ENCODE measurements at regions not wholly inside any gene's neighbourhood (a gene's known extent, or its start where the extent isn't known, plus 50 kb on each side); places are given as distances from the start of the nearest gene placed in this dataset.

DNA sequence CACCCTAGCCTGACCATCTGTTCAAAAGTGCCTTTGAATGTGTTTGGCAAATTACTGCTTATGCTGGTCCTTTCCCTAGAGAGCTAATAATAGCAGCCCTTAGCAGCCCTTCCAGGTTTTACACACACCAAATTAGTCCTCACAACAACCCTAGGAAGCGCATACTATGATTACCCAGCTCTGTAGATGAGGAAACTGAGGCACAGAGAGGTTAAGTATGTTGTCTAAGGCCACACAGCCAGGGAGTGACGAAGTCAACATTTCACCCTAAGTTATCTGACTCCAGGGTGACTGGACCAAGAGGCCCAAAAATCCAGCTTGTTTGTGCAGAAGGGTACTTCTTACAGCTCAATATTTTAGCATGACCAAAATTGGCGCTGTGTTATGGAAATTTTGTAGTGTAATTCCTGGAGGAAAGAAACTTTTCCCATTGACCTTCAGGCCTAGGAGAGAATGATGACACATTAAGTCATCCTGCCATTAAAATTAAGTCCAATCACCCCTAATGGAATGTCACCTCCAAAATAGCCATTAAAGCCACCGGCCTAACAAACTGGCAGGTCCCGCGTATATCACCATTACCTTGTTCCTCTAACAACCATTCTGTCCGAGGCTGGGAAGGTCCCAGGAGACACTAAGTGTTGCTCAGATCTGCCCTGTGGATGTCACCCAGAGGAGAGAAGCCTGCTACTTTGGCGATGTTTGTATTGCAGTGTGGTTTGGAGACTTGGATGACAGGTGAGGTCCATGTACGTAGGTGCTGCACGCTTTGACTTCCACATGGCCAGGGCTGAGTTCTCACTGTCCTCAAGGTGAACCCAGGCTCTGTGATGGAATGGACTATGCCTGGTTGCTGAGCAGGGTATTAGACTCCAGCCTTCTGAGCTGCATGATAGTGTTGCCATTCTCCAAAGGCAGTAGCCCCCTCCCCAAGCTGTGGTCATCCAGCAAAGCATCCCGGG, 258.3 kb downstream of the TOMM20 start:
- peaks cover 63 to 89% of the 10 kb centered on the region in 2 experiments for H3K4me1 ChIP-seq (replicated peaks in 1 of 2; ENCODE audit: control insufficient read depth in 2 of 2, insufficient read depth in 2 of 2, low read length in 2 of 2)
- no peak for TF ChIP-seq ATF1 (CRISPR knock-in tag; IDR thresholded peaks at IDR 0.05)
- TF ChIP-seq ATF1 (tag; IDR thresholded peaks at IDR 0.05): no peak
- no peak for TF ChIP-seq RBBP5 (IDR thresholded peaks at IDR 0.05; ENCODE audit: borderline replicate concordance, insufficient read depth, low read length, poor library complexity, severe bottlenecking)
- TF ChIP-seq JUNB (CRISPR knock-in tag; conservative IDR thresholded peaks at IDR 0.05): no peak
- TF ChIP-seq, protein P1, sequence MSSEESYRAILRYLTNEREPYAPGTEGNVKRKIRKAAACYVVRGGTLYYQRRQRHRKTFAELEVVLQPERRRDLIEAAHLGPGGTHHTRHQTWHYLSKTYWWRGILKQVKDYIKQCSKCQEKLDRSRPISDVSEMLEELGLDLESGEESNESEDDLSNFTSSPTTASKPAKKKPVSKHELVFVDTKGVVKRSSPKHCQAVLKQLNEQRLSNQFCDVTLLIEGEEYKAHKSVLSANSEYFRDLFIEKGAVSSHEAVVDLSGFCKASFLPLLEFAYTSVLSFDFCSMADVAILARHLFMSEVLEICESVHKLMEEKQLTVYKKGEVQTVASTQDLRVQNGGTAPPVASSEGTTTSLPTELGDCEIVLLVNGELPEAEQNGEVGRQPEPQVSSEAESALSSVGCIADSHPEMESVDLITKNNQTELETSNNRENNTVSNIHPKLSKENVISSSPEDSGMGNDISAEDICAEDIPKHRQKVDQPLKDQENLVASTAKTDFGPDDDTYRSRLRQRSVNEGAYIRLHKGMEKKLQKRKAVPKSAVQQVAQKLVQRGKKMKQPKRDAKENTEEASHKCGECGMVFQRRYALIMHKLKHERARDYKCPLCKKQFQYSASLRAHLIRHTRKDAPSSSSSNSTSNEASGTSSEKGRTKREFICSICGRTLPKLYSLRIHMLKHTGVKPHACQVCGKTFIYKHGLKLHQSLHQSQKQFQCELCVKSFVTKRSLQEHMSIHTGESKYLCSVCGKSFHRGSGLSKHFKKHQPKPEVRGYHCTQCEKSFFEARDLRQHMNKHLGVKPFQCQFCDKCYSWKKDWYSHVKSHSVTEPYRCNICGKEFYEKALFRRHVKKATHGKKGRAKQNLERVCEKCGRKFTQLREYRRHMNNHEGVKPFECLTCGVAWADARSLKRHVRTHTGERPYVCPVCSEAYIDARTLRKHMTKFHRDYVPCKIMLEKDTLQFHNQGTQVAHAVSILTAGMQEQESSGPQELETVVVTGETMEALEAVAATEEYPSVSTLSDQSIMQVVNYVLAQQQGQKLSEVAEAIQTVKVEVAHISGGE (CRISPR knock-in tag; IDR thresholded peaks at IDR 0.05): peak in 1 of 3 experiments; percentile 7; a peak in 1 of 6 replicates
- TF ChIP-seq, protein P2, sequence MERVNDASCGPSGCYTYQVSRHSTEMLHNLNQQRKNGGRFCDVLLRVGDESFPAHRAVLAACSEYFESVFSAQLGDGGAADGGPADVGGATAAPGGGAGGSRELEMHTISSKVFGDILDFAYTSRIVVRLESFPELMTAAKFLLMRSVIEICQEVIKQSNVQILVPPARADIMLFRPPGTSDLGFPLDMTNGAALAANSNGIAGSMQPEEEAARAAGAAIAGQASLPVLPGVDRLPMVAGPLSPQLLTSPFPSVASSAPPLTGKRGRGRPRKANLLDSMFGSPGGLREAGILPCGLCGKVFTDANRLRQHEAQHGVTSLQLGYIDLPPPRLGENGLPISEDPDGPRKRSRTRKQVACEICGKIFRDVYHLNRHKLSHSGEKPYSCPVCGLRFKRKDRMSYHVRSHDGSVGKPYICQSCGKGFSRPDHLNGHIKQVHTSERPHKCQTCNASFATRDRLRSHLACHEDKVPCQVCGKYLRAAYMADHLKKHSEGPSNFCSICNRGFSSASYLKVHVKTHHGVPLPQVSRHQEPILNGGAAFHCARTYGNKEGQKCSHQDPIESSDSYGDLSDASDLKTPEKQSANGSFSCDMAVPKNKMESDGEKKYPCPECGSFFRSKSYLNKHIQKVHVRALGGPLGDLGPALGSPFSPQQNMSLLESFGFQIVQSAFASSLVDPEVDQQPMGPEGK (CRISPR knock-in tag; IDR thresholded peaks at IDR 0.05; ENCODE audit: borderline replicate concordance): no peak
- no peak for TF ChIP-seq ZNF41 (CRISPR knock-in tag; conservative IDR thresholded peaks at IDR 0.05)
- TF ChIP-seq, protein P3, sequence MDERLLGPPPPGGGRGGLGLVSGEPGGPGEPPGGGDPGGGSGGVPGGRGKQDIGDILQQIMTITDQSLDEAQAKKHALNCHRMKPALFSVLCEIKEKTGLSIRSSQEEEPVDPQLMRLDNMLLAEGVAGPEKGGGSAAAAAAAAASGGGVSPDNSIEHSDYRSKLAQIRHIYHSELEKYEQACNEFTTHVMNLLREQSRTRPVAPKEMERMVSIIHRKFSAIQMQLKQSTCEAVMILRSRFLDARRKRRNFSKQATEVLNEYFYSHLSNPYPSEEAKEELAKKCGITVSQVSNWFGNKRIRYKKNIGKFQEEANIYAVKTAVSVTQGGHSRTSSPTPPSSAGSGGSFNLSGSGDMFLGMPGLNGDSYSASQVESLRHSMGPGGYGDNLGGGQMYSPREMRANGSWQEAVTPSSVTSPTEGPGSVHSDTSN (CRISPR knock-in tag; IDR thresholded peaks at IDR 0.05; ENCODE audit: low read depth): no peak
- TF ChIP-seq, protein P3 (tag; conservative IDR thresholded peaks at IDR 0.05; ENCODE audit: low read depth): no peak
- no peak for TF ChIP-seq ASH1L (IDR thresholded peaks at IDR 0.05; ENCODE audit: borderline replicate concordance, low read depth, partially characterized antibody)
- TF ChIP-seq ZNF586 (CRISPR knock-in tag; conservative IDR thresholded peaks at IDR 0.05): no peak
- TF ChIP-seq RHOXF2B (CRISPR knock-in tag; conservative IDR thresholded peaks at IDR 0.05): no peak

More for the DNA sequence above, 258.3 kb downstream of the TOMM20 start:
- POLR2A ChIA-PET: interaction anchor here (0.6 to 2.0 kb wide), 11 partner anchors 7 to 497 kb away, joined by 3 to 10 read pairs (median 3); partner anchors contain the start of gene COA6
- H3K4me2 ChIP-seq (ENCODE audit: insufficient read depth, low read length): peak overlapping the region; percentile 64; the same call in 1 of the 2 replicates
- no peak for ATAC-seq
- H3K79me2 ChIP-seq (ENCODE audit: control insufficient read depth, insufficient read depth, low read length): peaks cover 2% of the 10 kb centered on the region; the same call in 1 of the 3 replicates
- no peak overlapping the region for H3K4me3 ChIP-seq
- no peaks in the 10 kb centered on the region for H3K9me1 ChIP-seq (ENCODE audit: control insufficient read depth, insufficient read depth, low read length)
- no TSS peak for BruUV-seq (replicated peaks)
- CTCF ChIA-PET (ENCODE audit: low intra/inter-chr PET ratio): no interaction called here
- 68% methylated on average over 11 of the region's 11 CpGs for WGBS (ENCODE audit: insufficient coverage, low coverage, missing lambda C conversion rate)
- peak; percentile 35 for FAIRE-seq
- peak overlapping the region; percentile 31 to 46; a peak in 3 of 4 replicates for H3K9ac ChIP-seq (ENCODE audit: insufficient read depth in 1 of 2, low read depth in 2 of 2, low read length in 2 of 2)
- peak overlapping the region; percentile 67 for H2AFZ ChIP-seq (ENCODE audit: low read depth, low read length)
- intact Hi-C loops (cut with micrococcal nuclease): no loop called here
- DNase-seq (ENCODE audit: extremely low read depth in 1 of 4, low spot score in 3 of 4): no peak
- no peaks in the 10 kb centered on the region for H4K20me1 ChIP-seq (replicated peaks; ENCODE audit: control insufficient read depth, insufficient read depth, low read length)
- no peaks in the 10 kb centered on the region for H3K36me3 ChIP-seq (ENCODE audit: control insufficient read depth, insufficient read depth, low read length)
- peak overlapping the region; percentile 57 for H3K27ac ChIP-seq (ENCODE audit: extremely low read depth, low read depth, low read length)
- in situ Hi-C loops (cut with MboI): loop anchor here (10.0 kb wide), 1 partner anchor 376 kb away; no protein-coding TSS in a partner anchor
- no peaks in the 10 kb centered on the region for H3K27me3 ChIP-seq (ENCODE audit: control insufficient read depth in 2 of 2, insufficient read depth in 2 of 2, low read length in 2 of 2)
- H3K9me3 ChIP-seq (replicated peaks; ENCODE audit: control insufficient read depth, insufficient read depth, low read depth, low read length): peaks cover 6% of the 10 kb centered on the region

All from K562 (cell line).